SK-N-SH (cell line): ENCODE measurements at regions not wholly inside any gene's neighbourhood (a gene's known extent, or its start where the extent isn't known, plus 50 kb on each side); places are given as distances from the start of the nearest gene placed in this dataset.

ENCODE experiments used
- EZH2phosphoT487 ChIP-seq: fragments of 200-600 bp; sonication (generic); IDR thresholded peaks from 2 replicates; pipeline ENCODE4 v1.6.1; 2017; ENCODE audit warnings: low read depth, mixed run types, mild to moderate bottlenecking, antibody characterized with exemption, moderate library complexity, borderline replicate concordance
- TEAD4 ChIP-seq: IDR thresholded peaks from 2 replicates; pipeline ENCODE4 v1.4.0; 2012; ENCODE audit warnings: mild to moderate bottlenecking, borderline replicate concordance; ENCODE audit not compliant: insufficient read depth
- TF ChIP-seq, protein P1 (sequence below): fragments of 200-600 bp; sonication (generic); IDR thresholded peaks from 2 replicates; pipeline ENCODE4 v1.6.1; 2017; ENCODE audit warnings: antibody characterized with exemption, mild to moderate bottlenecking, moderate library complexity

DNA sequence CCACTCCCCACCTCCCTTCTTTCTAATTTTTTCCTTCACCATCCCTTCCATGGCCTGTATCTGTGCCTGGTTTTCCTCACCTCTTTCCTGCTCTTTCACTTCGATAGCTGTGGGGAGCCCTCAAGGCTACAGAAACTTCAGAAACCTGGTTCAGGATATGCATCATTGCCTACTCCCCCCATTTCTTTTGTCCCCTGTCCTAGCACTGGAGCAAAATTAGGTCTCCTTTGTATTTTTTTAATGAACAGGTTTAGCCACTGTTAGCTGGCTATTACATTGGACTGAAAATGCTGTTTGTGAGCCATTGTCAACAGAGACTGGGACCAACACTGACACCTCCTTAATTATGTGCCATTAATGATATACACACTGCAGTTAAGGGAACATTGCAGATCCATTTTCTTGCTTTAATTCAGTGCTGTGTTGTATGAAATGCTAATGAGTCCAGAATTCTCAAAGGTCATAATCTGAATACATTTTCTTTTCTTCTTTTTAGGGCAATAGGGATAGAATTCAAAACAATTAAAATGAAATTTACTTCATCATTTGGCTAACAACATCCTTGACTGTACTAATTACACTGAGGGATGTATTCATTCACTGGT, 138.6 kb downstream of the PDCD6IP start:
- TF ChIP-seq, protein P1, sequence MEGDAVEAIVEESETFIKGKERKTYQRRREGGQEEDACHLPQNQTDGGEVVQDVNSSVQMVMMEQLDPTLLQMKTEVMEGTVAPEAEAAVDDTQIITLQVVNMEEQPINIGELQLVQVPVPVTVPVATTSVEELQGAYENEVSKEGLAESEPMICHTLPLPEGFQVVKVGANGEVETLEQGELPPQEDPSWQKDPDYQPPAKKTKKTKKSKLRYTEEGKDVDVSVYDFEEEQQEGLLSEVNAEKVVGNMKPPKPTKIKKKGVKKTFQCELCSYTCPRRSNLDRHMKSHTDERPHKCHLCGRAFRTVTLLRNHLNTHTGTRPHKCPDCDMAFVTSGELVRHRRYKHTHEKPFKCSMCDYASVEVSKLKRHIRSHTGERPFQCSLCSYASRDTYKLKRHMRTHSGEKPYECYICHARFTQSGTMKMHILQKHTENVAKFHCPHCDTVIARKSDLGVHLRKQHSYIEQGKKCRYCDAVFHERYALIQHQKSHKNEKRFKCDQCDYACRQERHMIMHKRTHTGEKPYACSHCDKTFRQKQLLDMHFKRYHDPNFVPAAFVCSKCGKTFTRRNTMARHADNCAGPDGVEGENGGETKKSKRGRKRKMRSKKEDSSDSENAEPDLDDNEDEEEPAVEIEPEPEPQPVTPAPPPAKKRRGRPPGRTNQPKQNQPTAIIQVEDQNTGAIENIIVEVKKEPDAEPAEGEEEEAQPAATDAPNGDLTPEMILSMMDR: no peak
- no peak for TF ChIP-seq EZH2phosphoT487
- no peak for TF ChIP-seq TEAD4
